Testis (tissue), 2 donors: ENCODE measurements at regions not wholly inside any gene's neighbourhood (a gene's known extent, or its start where the extent isn't known, plus 50 kb on each side); places are given as distances from the start of the nearest gene placed in this dataset.

Experiments
- DNase-seq: peaks from one replicate; pipeline ENCODE4 v3.0.0-alpha.2; 2019
- H3K27ac ChIP-seq, 2 donors: fragments of 200-600 bp; sonication (generic); one replicate each; pipeline ENCODE4 v1.5.1; 2019
- H3K27me3 ChIP-seq: fragments of 200-600 bp; sonication (generic); one replicate; pipeline ENCODE4 v1.5.1; 2019
- H3K36me3 ChIP-seq: fragments of 200-600 bp; sonication (generic); one replicate; pipeline ENCODE4 v1.5.1; 2017; ENCODE audit warnings: low read depth; ENCODE audit errors: missing control alignments
- H3K4me1 ChIP-seq: fragments of 200-600 bp; sonication (generic); one replicate; pipeline ENCODE4 v1.5.1; 2019
- H3K4me3 ChIP-seq, 2 donors: fragments of 200-600 bp; sonication (generic); one replicate each; pipeline ENCODE4 v1.5.1; 2017 to 2019
- H3K9me3 ChIP-seq: fragments of 200-600 bp; sonication (generic); one replicate; pipeline ENCODE4 v1.5.1; 2017
- POLR2A ChIP-seq: fragments of 450-650 bp; IDR thresholded peaks from one replicate; pipeline ENCODE4 v1.6.1; 2017; ENCODE audit warnings: antibody characterized with exemption, mild to moderate bottlenecking, moderate library complexity
- WGBS, 2 donors: methylation state at CpG; one replicate each; pipeline ENCODE4 v1.1.5; 2018; 5-methylcytosine and 5-hydroxymethylcytosine counted together
- intact Hi-C: fragments of 100-400 bp; cut with DNase I; formaldehyde crosslinking; loops from one replicate; pipeline ENCODE4 v1.15.1; 2023; ENCODE audit warnings: low total_unique reads
- TF ChIP-seq, protein P1 (sequence below), 3 experiments: fragments of 450-650 bp in 2 of 3; fragments of 200-600 bp in 1 of 3; sonication (generic) in 1 of 3; IDR thresholded peaks; one replicate each; pipeline ENCODE4 v1.5.1; 2016 to 2019; ENCODE audit warnings: antibody characterized with exemption in 3 of 3, mild to moderate bottlenecking in 2 of 3, moderate library complexity in 1 of 3

DNA sequence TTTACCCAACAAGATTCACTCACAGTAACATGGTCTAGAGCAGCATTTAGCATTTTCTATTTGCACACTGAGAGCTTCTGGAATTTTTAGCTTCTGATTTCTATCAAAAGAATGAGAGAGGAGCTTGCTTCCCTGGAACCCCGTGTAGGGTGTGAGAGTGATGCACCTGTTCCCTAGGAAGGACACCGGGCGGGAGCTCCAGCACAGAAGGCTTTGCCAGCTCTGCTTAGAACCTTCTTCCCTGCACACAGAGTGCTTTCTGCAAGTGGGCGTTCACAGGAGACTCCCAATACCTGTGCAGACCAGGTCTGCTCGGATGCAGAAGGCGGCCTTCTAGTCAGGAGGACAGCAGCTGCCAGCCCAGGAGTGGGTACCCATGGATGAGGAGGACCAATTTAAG lies 217.3 kb downstream of the TBXT start:
- H3K27me3 ChIP-seq = no peaks in the 10 kb centered on the region
- 72 to 74% methylated on average over 6 of the region's 6 CpGs for WGBS, 2 donors

DNA sequence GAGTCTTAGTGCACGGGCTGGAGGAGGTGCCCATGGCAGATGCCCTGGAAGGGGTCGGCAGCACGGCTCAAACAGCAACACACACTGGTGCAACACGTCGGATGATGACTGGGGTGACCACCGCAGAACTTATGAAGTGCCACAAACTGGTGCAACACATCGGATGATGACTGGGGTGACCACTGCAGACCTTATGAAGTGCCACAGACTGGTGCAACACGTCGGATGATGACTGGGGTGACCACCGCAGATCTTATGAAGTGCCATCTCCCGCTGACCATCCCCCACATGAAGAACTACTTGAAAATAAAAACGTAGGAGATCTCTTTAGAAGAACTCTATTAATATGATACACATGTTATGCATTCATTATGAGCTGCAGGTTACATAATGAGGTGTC lies 218.3 kb downstream of the TBXT start:
- H3K9me3 ChIP-seq = no peaks in the 10 kb centered on the region
- no peak for DNase-seq
- no peaks in the 10 kb centered on the region for H3K36me3 ChIP-seq
- H3K4me1 ChIP-seq = peaks cover 2% of the 10 kb centered on the region
- no peak overlapping the region for H3K4me3 ChIP-seq
- TF ChIP-seq, protein P1, sequence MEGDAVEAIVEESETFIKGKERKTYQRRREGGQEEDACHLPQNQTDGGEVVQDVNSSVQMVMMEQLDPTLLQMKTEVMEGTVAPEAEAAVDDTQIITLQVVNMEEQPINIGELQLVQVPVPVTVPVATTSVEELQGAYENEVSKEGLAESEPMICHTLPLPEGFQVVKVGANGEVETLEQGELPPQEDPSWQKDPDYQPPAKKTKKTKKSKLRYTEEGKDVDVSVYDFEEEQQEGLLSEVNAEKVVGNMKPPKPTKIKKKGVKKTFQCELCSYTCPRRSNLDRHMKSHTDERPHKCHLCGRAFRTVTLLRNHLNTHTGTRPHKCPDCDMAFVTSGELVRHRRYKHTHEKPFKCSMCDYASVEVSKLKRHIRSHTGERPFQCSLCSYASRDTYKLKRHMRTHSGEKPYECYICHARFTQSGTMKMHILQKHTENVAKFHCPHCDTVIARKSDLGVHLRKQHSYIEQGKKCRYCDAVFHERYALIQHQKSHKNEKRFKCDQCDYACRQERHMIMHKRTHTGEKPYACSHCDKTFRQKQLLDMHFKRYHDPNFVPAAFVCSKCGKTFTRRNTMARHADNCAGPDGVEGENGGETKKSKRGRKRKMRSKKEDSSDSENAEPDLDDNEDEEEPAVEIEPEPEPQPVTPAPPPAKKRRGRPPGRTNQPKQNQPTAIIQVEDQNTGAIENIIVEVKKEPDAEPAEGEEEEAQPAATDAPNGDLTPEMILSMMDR (IDR thresholded peaks at IDR 0.05) = no peak
- no peak for TF ChIP-seq POLR2A
- H3K27me3 ChIP-seq = no peaks in the 10 kb centered on the region
- intact Hi-C loops = no loop called here
- WGBS, 2 donors = 87 to 88% methylated on average over 12 of the region's 12 CpGs
- H3K27ac ChIP-seq = no peak overlapping the region

More for the DNA sequence above, 217.3 kb downstream of the TBXT start:
- Histone ChIP-seq H3K9me3 (no peaks in the 10 kb centered on the region), H3K4me1 (peaks cover 2% of the 10 kb centered on the region), H3K4me3 (no peak overlapping the region), H3K27ac (no peak overlapping the region), H3K36me3 (no peaks in the 10 kb centered on the region)
- intact Hi-C loops = no loop called here
- TF ChIP-seq, protein P1 (IDR thresholded peaks at IDR 0.05) = no peak
- TF ChIP-seq POLR2A = no peak
- DNase-seq = peak; percentile 21

DNA sequence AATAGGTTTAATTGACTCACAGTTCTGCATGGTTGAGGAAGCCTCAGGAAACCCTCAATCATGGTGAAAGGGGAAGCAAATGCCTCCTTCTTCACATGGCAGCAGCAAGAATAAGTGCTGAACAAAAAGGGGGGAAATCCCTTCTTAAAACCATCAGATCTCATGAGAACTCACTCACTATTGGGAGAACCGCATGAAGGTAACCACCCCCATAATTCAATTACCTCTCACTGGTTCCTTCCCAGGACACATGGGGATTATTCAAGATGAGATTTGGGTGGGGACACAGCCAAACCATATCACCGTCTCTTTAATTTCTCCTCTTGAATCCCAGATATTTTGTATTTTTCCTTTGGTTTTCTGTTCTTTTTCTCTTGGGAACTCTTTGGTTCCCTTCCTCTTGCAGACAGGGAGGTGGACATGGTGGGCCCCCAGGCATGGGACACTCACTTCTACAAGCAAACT lies 223.6 kb downstream of the TBXT start:
- 88 to 95% methylated on average over 2 of the region's 2 CpGs for WGBS, 2 donors
- no peak for DNase-seq
- Histone ChIP-seq H3K27me3 (no peaks in the 10 kb centered on the region), H3K27ac (no peak overlapping the region), H3K4me1 (no peaks in the 10 kb centered on the region), H3K36me3 (no peaks in the 10 kb centered on the region), H3K9me3 (no peaks in the 10 kb centered on the region), H3K4me3 (no peak overlapping the region)
- intact Hi-C loops = no loop called here
- TF ChIP-seq POLR2A = no peak
- TF ChIP-seq, protein P1 (IDR thresholded peaks at IDR 0.05) = no peak

DNA sequence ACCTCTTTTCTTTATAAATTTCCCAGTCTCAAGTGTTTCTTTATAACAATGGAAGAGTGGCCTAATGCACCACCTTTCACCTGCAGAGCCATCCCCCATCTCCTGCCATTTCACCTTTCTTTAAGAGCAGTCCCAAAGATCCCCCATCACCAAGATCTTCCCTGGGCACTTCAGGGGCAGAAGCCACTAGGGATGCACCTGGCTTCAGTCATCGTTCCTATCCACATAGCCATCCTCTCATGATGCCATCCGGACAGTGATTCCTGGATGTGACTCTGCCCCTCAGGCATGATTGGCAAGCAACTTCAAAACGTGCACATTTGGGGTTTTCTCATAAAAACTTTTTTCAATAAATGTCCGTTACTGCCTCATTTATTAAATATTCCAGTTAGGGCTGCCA lies 225.9 kb downstream of the TBXT start:
- no peaks in the 10 kb centered on the region for H3K36me3 ChIP-seq
- intact Hi-C loops = no loop called here
- no peak for DNase-seq
- no peak for TF ChIP-seq POLR2A
- TF ChIP-seq, protein P1 (IDR thresholded peaks at IDR 0.05) = no peak
- no peaks in the 10 kb centered on the region for H3K9me3 ChIP-seq
- H3K27me3 ChIP-seq = no peaks in the 10 kb centered on the region
- no peaks in the 10 kb centered on the region for H3K4me1 ChIP-seq
- H3K27ac ChIP-seq = no peak overlapping the region
- WGBS, 2 donors = 72 to 86% methylated on average over 4 of the region's 4 CpGs
- no peak overlapping the region for H3K4me3 ChIP-seq

DNA sequence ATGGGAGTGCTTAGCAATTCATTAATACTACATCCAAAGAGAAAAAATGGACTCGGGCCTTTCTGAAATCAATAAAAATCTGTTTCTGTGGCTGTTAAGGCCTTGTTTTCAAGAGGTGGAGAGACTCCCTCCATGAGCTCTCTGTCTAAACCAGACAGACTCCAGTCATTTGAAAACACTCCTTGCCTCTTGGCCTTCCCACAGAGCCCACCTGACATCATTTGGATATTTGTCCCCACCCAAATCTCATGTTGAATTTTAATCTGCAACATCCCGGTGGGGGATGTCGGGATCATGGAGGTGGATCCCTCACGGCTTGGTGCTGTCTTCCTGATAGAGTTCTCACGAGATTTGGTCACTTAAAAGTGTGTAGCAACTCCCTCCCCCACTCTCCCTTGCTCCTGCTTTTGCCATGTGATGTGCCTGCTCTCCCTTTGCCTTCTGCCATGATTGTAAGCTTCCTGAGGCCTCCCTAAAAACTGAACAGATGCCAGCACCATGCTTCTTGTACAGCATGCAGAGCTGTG lies 226.3 kb downstream of the TBXT start:
- Histone ChIP-seq H3K27ac (no peak overlapping the region), H3K4me1 (no peaks in the 10 kb centered on the region), H3K9me3 (no peaks in the 10 kb centered on the region), H3K4me3 (no peak overlapping the region), H3K36me3 (no peaks in the 10 kb centered on the region), H3K27me3 (no peaks in the 10 kb centered on the region)
- no peak for DNase-seq
- no peak for TF ChIP-seq POLR2A
- TF ChIP-seq, protein P1 (IDR thresholded peaks at IDR 0.05) = no peak
- intact Hi-C loops = no loop called here
- 82 to 87% methylated on average over 5 of the region's 5 CpGs for WGBS, 2 donors
